ENCODE measurements at regions not wholly inside any gene's neighbourhood (a gene's known extent, or its start where the extent isn't known, plus 50 kb on each side); places are given as distances from the start of the nearest gene placed in this dataset.
A peak's percentile ranks its signal among the peaks of the same experiment; 100 is the strongest.

DNA sequence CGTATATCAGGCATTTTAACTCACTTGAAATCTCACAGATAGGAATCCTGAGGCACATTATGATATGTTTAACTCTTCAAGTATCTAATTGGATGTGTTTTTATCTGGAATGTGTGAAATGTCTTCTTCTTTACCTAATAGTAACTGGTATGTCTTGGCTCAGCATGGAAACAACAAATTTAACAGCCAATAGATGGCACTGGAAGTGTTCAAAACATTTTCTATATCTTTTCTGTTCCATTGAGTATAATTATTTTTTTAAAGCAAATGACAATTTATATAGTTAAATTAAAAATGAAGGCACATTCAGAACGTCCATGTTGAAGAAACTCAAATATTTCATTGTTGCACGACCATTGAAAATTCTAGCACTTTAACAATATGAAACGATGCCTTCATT is 164.6 kb upstream of the SLC16A7 start (continued):
- TF ChIP-seq, protein P1, sequence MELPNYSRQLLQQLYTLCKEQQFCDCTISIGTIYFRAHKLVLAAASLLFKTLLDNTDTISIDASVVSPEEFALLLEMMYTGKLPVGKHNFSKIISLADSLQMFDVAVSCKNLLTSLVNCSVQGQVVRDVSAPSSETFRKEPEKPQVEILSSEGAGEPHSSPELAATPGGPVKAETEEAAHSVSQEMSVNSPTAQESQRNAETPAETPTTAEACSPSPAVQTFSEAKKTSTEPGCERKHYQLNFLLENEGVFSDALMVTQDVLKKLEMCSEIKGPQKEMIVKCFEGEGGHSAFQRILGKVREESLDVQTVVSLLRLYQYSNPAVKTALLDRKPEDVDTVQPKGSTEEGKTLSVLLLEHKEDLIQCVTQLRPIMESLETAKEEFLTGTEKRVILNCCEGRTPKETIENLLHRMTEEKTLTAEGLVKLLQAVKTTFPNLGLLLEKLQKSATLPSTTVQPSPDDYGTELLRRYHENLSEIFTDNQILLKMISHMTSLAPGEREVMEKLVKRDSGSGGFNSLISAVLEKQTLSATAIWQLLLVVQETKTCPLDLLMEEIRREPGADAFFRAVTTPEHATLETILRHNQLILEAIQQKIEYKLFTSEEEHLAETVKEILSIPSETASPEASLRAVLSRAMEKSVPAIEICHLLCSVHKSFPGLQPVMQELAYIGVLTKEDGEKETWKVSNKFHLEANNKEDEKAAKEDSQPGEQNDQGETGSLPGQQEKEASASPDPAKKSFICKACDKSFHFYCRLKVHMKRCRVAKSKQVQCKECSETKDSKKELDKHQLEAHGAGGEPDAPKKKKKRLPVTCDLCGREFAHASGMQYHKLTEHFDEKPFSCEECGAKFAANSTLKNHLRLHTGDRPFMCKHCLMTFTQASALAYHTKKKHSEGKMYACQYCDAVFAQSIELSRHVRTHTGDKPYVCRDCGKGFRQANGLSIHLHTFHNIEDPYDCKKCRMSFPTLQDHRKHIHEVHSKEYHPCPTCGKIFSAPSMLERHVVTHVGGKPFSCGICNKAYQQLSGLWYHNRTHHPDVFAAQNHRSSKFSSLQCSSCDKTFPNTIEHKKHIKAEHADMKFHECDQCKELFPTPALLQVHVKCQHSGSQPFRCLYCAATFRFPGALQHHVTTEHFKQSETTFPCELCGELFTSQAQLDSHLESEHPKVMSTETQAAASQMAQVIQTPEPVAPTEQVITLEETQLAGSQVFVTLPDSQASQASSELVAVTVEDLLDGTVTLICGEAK (IDR thresholded peaks at IDR 0.05; ENCODE audit: borderline replicate concordance) = no peak
- peak; percentile 26 for TF ChIP-seq RAD21 (IDR thresholded peaks at IDR 0.05; ENCODE audit: insufficient read depth, low read depth, low read length)
- no peak for TF ChIP-seq BACH1 (IDR thresholded peaks at IDR 0.05; ENCODE audit: borderline replicate concordance)

DNA sequence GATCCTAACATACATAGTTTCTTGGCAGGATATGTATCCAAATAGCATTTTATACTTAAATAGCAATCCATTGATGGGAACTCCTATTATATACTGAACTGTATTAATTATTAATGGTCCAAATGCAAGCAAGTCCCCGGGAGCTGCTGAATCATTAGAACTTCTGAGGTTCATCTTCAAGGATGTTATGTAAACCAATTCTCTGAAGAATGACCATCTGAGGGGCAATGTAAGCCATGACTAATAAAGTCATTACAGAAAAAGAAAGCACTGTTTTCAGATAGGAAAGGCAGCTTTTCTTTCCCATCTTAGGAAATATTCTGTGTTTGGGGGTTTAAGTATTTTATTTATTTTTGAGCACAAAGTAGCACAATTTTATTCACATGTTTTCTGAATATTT is 166.1 kb upstream of the SLC16A7 start:
- in situ Hi-C loops (cut with MboI) (no loop called here), intact Hi-C loops (cut with micrococcal nuclease; ENCODE audit: unreplicated experiment) (no loop called here)
- ChIA-PET POLR2A (no interaction called here), RAD21 (ENCODE audit: unreplicated experiment) (interaction anchor here (0.9 kb wide), 1 partner anchor 389 kb away, joined by 3 read pairs; no protein-coding TSS in a partner anchor), CTCF (interaction anchor here (0.8 kb wide), 1 partner anchor 379 kb away, joined by 3 read pairs; no protein-coding TSS in a partner anchor), SMC1A (ENCODE audit: uncharacterized antibody, unreplicated experiment) (interaction anchor here (0.9 kb wide), 1 partner anchor 23 kb away, joined by 3 read pairs; no protein-coding TSS in a partner anchor)
- no peak overlapping the region for H3K9ac ChIP-seq (ENCODE audit: control insufficient read depth, insufficient read depth, low read length)
- H3K9me3 ChIP-seq (replicated peaks; ENCODE audit: control insufficient read depth, insufficient read depth, low read length) = no peaks in the 10 kb centered on the region
- no peaks in the 10 kb centered on the region for H3K27me3 ChIP-seq (replicated peaks in 1 of 2; ENCODE audit: control insufficient read depth in 2 of 2, insufficient read depth in 2 of 2, low read length in 1 of 2)
- no peak overlapping the region for H3K4me3 ChIP-seq
- H3K27ac ChIP-seq (ENCODE audit: control insufficient read depth, insufficient read depth) = no peak overlapping the region
- DNase-seq (ENCODE audit: low read depth, low spot score) (no peak), ATAC-seq (no peak), FAIRE-seq (no peak)
- no peaks in the 10 kb centered on the region for H3K4me1 ChIP-seq (ENCODE audit: control insufficient read depth, insufficient read depth, low read length)
- 42% methylated on average over 1 of the region's 1 CpG for WGBS (ENCODE audit: insufficient coverage, insufficient replicate concordance, low lambda C conversion rate, missing lambda C conversion rate)
- H3K79me2 ChIP-seq (ENCODE audit: control insufficient read depth, insufficient read depth, low read length) = no peaks in the 10 kb centered on the region
- no peak overlapping the region for H3K4me2 ChIP-seq (ENCODE audit: control insufficient read depth, insufficient read depth)
- H2AFZ ChIP-seq (ENCODE audit: control insufficient read depth, low read depth, low read length) = no peak overlapping the region
- H3K36me3 ChIP-seq (ENCODE audit: control insufficient read depth in 2 of 2, insufficient read depth in 2 of 2, low read length in 1 of 2) = no peaks in the 10 kb centered on the region
- no TSS peak for BruUV-seq (replicated peaks)
- no peaks in the 10 kb centered on the region for H4K20me1 ChIP-seq (ENCODE audit: control insufficient read depth, insufficient read depth)
- TF ChIP-seq ZNF622 (IDR thresholded peaks at IDR 0.05) = no peak
- TF ChIP-seq, protein P2, sequence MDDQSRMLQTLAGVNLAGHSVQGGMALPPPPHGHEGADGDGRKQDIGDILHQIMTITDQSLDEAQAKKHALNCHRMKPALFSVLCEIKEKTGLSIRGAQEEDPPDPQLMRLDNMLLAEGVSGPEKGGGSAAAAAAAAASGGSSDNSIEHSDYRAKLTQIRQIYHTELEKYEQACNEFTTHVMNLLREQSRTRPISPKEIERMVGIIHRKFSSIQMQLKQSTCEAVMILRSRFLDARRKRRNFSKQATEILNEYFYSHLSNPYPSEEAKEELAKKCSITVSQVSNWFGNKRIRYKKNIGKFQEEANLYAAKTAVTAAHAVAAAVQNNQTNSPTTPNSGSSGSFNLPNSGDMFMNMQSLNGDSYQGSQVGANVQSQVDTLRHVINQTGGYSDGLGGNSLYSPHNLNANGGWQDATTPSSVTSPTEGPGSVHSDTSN (IDR thresholded peaks at IDR 0.05; ENCODE audit: insufficient replicate concordance, low read depth, low read length) = no peak
- no peak for TF ChIP-seq RAD51 (IDR thresholded peaks at IDR 0.05)
- no peak for TF ChIP-seq MXI1 (IDR thresholded peaks at IDR 0.05; ENCODE audit: low read depth, low read length)
- TF ChIP-seq, protein P3, sequence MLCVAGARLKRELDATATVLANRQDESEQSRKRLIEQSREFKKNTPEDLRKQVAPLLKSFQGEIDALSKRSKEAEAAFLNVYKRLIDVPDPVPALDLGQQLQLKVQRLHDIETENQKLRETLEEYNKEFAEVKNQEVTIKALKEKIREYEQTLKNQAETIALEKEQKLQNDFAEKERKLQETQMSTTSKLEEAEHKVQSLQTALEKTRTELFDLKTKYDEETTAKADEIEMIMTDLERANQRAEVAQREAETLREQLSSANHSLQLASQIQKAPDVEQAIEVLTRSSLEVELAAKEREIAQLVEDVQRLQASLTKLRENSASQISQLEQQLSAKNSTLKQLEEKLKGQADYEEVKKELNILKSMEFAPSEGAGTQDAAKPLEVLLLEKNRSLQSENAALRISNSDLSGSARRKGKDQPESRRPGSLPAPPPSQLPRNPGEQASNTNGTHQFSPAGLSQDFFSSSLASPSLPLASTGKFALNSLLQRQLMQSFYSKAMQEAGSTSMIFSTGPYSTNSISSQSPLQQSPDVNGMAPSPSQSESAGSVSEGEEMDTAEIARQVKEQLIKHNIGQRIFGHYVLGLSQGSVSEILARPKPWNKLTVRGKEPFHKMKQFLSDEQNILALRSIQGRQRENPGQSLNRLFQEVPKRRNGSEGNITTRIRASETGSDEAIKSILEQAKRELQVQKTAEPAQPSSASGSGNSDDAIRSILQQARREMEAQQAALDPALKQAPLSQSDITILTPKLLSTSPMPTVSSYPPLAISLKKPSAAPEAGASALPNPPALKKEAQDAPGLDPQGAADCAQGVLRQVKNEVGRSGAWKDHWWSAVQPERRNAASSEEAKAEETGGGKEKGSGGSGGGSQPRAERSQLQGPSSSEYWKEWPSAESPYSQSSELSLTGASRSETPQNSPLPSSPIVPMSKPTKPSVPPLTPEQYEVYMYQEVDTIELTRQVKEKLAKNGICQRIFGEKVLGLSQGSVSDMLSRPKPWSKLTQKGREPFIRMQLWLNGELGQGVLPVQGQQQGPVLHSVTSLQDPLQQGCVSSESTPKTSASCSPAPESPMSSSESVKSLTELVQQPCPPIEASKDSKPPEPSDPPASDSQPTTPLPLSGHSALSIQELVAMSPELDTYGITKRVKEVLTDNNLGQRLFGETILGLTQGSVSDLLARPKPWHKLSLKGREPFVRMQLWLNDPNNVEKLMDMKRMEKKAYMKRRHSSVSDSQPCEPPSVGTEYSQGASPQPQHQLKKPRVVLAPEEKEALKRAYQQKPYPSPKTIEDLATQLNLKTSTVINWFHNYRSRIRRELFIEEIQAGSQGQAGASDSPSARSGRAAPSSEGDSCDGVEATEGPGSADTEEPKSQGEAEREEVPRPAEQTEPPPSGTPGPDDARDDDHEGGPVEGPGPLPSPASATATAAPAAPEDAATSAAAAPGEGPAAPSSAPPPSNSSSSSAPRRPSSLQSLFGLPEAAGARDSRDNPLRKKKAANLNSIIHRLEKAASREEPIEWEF (IDR thresholded peaks at IDR 0.05; ENCODE audit: insufficient replicate concordance, low read depth, low read length) = no peak
- TF ChIP-seq POU2F2 (IDR thresholded peaks at IDR 0.05; ENCODE audit: borderline replicate concordance, low read depth, low read length) = no peak
- TF ChIP-seq JUNB (IDR thresholded peaks at IDR 0.05) = no peak
- no peak for TF ChIP-seq TCF3 (IDR thresholded peaks at IDR 0.05; ENCODE audit: borderline replicate concordance, insufficient read depth, low read depth, low read length)
- TF ChIP-seq CBX5 (IDR thresholded peaks at IDR 0.05; ENCODE audit: low read depth) = no peak
- no peak for TF ChIP-seq ZNF207 (IDR thresholded peaks at IDR 0.05; ENCODE audit: borderline replicate concordance)

Data from GM12878 (cell line).